ENCODE measurements at regions not wholly inside any gene's neighbourhood (a gene's known extent, or its start where the extent isn't known, plus 50 kb on each side); places are given as distances from the start of the nearest gene placed in this dataset.

DNA sequence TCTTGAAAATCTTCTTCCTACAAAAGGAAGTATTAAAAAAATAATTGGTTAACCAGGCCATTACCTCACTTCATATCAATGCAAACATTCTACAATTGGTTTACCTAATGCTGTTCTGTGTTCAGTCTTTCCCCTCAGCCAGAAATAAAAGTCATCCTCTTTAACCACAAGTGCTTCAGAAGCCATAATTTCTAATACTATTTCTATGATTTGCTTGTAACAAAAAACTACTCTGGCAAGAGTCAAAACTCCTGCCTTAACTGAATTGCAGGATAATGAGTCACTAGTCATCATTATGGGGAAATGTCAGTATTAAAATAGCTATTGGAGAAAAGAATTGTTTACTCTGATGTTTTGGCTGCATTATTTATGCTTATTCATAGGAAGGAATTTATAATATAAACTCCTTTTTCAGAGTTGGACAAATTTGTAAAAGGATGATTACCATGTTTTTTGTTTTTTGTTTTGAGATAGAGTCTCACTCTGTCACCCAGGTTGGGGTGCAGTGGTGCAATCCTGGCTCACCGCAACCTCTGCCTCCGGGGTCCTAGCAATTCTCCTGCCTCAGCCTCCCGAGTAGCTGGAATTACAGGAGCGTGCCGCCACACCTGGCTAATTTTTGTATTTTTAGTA is 55.5 kb upstream of the ODAD2 start:
- Histone ChIP-seq H3K4me3 (no peak overlapping the region), H3K9ac (ENCODE audit: low read depth in 2 of 2, low read length in 2 of 2) (no peak overlapping the region), H3K36me3 (no peaks in the 10 kb centered on the region), H3K4me1 (no peaks in the 10 kb centered on the region), H3K9me3 (no peaks in the 10 kb centered on the region), H3K27ac (no peak overlapping the region), H3K27me3 (no peaks in the 10 kb centered on the region)
- DNase-seq: no peak
- TF ChIP-seq CTCF (IDR thresholded peaks at IDR 0.05): no peak
- intact Hi-C loops (cut with DNase I): no loop called here

DNA sequence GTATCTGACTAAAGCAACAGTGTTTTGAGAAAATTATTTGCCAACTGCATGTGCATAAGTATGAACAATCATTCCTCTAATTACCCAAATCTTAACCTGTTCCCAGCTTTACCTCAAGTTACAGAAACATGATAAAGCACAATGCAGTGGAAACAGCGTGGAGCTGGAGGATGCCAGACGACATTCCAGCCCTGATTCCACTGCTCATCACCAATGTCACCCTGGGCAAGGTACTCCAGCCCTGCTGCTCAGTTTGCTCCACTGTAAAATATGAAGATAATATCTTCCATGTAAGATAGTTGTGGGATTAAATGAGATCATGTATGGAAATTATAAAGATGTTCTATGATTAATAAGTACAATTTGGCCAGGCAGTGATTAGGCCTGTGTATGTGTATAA is 50.4 kb upstream of the ODAD2 start:
- TF ChIP-seq CTCF (IDR thresholded peaks at IDR 0.05): no peak
- H3K27me3 ChIP-seq: no peaks in the 10 kb centered on the region
- no peaks in the 10 kb centered on the region for H3K4me1 ChIP-seq
- H3K27ac ChIP-seq: no peak overlapping the region
- no peaks in the 10 kb centered on the region for H3K9me3 ChIP-seq
- DNase-seq: no peak
- intact Hi-C loops (cut with DNase I): no loop called here
- no peak overlapping the region for H3K9ac ChIP-seq (ENCODE audit: low read depth in 2 of 2, low read length in 2 of 2)
- H3K36me3 ChIP-seq: no peaks in the 10 kb centered on the region
- no peak overlapping the region for H3K4me3 ChIP-seq

Measured in colonic mucosa (tissue), 4 donors.